ENCODE measurements at regions not wholly inside any gene's neighbourhood (a gene's known extent, or its start where the extent isn't known, plus 50 kb on each side); places are given as distances from the start of the nearest gene placed in this dataset.

GRCh38 chr2:30396436-30397232 is 50.4 kb upstream of the LCLAT1 start:
- TF ChIP-seq CTCF (IDR thresholded peaks at IDR 0.05; ENCODE audit: insufficient read depth, low read length, missing control alignments) = no peak
- no peak overlapping the region for H3K4me3 ChIP-seq (ENCODE audit: low read depth, low read length)
- no peak for DNase-seq (ENCODE audit: low read depth, low spot score)
- ChIA-PET POLR2A (no interaction called here), CTCF (no interaction called here)

Measured in AG04449 (cell line).